Psoas muscle (tissue), 7 donors: ENCODE measurements at regions not wholly inside any gene's neighbourhood (a gene's known extent, or its start where the extent isn't known, plus 50 kb on each side); places are given as distances from the start of the nearest gene placed in this dataset.

Experiments used
- ATAC-seq, 4 donors: fragments of 200-7000 bp; cut with Tn5 transposase; one replicate each; pipeline ENCODE4 v1.9.1; 2020; ENCODE audit warnings: moderate library complexity in 3 of 4, mild to moderate bottlenecking in 2 of 4
- DNase-seq, 2 donors: peaks; one replicate each; pipeline ENCODE4 v3.0.0-alpha.2; 2020
- H3K27ac ChIP-seq: fragments of 200-600 bp; one replicate; pipeline ENCODE4 v1.8.0; 2022
- H3K27me3 ChIP-seq, 3 donors: fragments of 200-600 bp in 1 of 3; one replicate each; pipeline versions ENCODE4 v1.6.1 to v1.8.0; 2013 to 2022; ENCODE audit warnings: low read length in 2 of 3, mild to moderate bottlenecking in 2 of 3, moderate library complexity in 1 of 3; ENCODE audit not compliant: insufficient read depth in 3 of 3
- H3K36me3 ChIP-seq, 2 donors: fragments of 200-600 bp in 1 of 2; one replicate each; pipeline versions ENCODE4 v1.6.1 to v1.8.0; 2013 to 2022; ENCODE audit warnings: low read depth in 1 of 2, mild to moderate bottlenecking in 1 of 2, moderate library complexity in 1 of 2; ENCODE audit not compliant: insufficient read depth in 1 of 2
- H3K4me1 ChIP-seq: fragments of 200-600 bp; one replicate; pipeline ENCODE4 v1.8.0; 2022
- H3K4me3 ChIP-seq: fragments of 200-600 bp; one replicate; pipeline ENCODE4 v1.8.0; 2022; ENCODE audit warnings: mild to moderate bottlenecking
- H3K9me3 ChIP-seq: fragments of 200-600 bp; one replicate; pipeline ENCODE4 v1.8.0; 2022
- CTCF ChIP-seq: fragments of 200-600 bp; IDR thresholded peaks from one replicate; pipeline ENCODE4 v1.8.0; 2022; ENCODE audit warnings: antibody characterized with exemption
- WGBS, 3 donors: extraction: QIAGEN DNeasy Blood & Tissue Kit; methylation state at CpG; one replicate each; pipeline versions ENCODE4 v1.1.6 to v1.1.7; 2013; 5-methylcytosine and 5-hydroxymethylcytosine counted together
- intact Hi-C, 2 donors: fragments of 100-400 bp; cut with DNase I; formaldehyde crosslinking; loops; one replicate each; pipeline versions ENCODE4 v1.11.0 to v1.14.2; 2022
- donor health status: healthy with polysubstance abuse.
- donor health status: DM: no; HTN: no; CAD: no; lungs with moderate emphysema.
- donor health status: Bipolar disorder and iron deficiency.
- donor health status: healthy.
- donor health status: DM: yes; HTN: yes; CAD: no.
- donor health status: DM: no; HTN: no; CAD: no.
- donor health status: DM: yes; HTN: yes; CAD: no.

- ATAC-seq (no peak), DNase-seq (no peak)
- Histone ChIP-seq H3K9me3 (no peaks in the 10 kb centered on the region), H3K27me3 (no peaks in the 10 kb centered on the region), H3K36me3 (no peaks in the 10 kb centered on the region), H3K27ac (no peak overlapping the region), H3K4me1 (no peaks in the 10 kb centered on the region), H3K4me3 (no peak overlapping the region)
- TF ChIP-seq CTCF: no peak
- intact Hi-C loops: no loop called here
- 73 to 76% (median 76%) methylated on average over 9 of the region's 9 CpGs for WGBS, 3 donors
Observed at GRCh38 chr18:77763530-77764145, 514.0 kb downstream of the GALR1 start.

GRCh38 chr18:77765468-77765867 lies 515.8 kb downstream of the GALR1 start:
- no peak for ATAC-seq

GRCh38 chr18:77766421-77766820 lies 516.8 kb downstream of the GALR1 start:
- Histone ChIP-seq H3K36me3 (no peaks in the 10 kb centered on the region), H3K9me3 (no peaks in the 10 kb centered on the region), H3K4me3 (no peak overlapping the region), H3K4me1 (no peaks in the 10 kb centered on the region), H3K27ac (no peak overlapping the region), H3K27me3 (no peaks in the 10 kb centered on the region)
- WGBS, 3 donors: 90 to 91% (median 90%) methylated on average over 9 of the region's 9 CpGs
- DNase-seq (no peak), ATAC-seq (no peak)
- TF ChIP-seq CTCF: no peak
- intact Hi-C loops: no loop called here

More at GRCh38 chr18:77765468-77765867, 515.8 kb downstream of the GALR1 start:
- Histone ChIP-seq H3K27ac (no peak overlapping the region), H3K36me3 (no peaks in the 10 kb centered on the region), H3K4me1 (no peaks in the 10 kb centered on the region), H3K4me3 (no peak overlapping the region), H3K27me3 (no peaks in the 10 kb centered on the region), H3K9me3 (no peaks in the 10 kb centered on the region)
- intact Hi-C loops: no loop called here
- peak; percentile 28 for TF ChIP-seq CTCF
- 13 to 15% (median 13%) methylated on average over 9 of the region's 9 CpGs for WGBS, 3 donors
- DNase-seq: no peak

GRCh38 chr18:77772177-77772576 lies 522.5 kb downstream of the GALR1 start:
- Histone ChIP-seq H3K4me3 (no peak overlapping the region), H3K4me1 (no peaks in the 10 kb centered on the region), H3K27ac (no peak overlapping the region), H3K9me3 (no peaks in the 10 kb centered on the region), H3K27me3 (no peaks in the 10 kb centered on the region), H3K36me3 (no peaks in the 10 kb centered on the region)
- no peak for ATAC-seq
- no peak for DNase-seq
- TF ChIP-seq CTCF: no peak
- WGBS, 3 donors: 54 to 59% (median 56%) methylated on average over 5 of the region's 5 CpGs
- intact Hi-C loops: no loop called here

- ATAC-seq (no peak), DNase-seq (no peak)
- Histone ChIP-seq H3K9me3 (no peaks in the 10 kb centered on the region), H3K27me3 (no peaks in the 10 kb centered on the region), H3K4me1 (no peaks in the 10 kb centered on the region), H3K27ac (no peak overlapping the region), H3K36me3 (no peaks in the 10 kb centered on the region), H3K4me3 (no peak overlapping the region)
- TF ChIP-seq CTCF: no peak
- 85 to 90% (median 87%) methylated on average over 12 of the region's 12 CpGs for WGBS, 3 donors
- intact Hi-C loops: no loop called here
Observed at GRCh38 chr18:77776104-77776503, 526.5 kb downstream of the GALR1 start.
